Adrenal gland (tissue), 9 donors: ENCODE measurements at regions not wholly inside any gene's neighbourhood (a gene's known extent, or its start where the extent isn't known, plus 50 kb on each side); places are given as distances from the start of the nearest gene placed in this dataset.

Experiments
- DNase-seq, 7 donors: peaks; one replicate each; pipeline ENCODE4 v3.0.0-alpha.2; 2019 to 2020
- H3K27ac ChIP-seq, 5 donors: fragments of 200-600 bp; sonication (generic) in 4 of 5; 1 replicate in 3 of 5; 2 replicates in 2 of 5; pipeline versions ENCODE4 v1.5.1 to v1.8.0; 2016 to 2020; ENCODE audit warnings: mild to moderate bottlenecking in 1 of 5
- H3K27me3 ChIP-seq: fragments of 200-600 bp; 2 replicates; pipeline ENCODE4 v1.8.0; 2021
- H3K36me3 ChIP-seq, 2 donors: fragments of 200-600 bp; replicated peaks in 1 of 2; 1 replicate in 1 of 2; 2 replicates in 1 of 2; pipeline versions ENCODE4 v1.5.1 to v1.8.0; 2018 to 2022
- H3K4me1 ChIP-seq, 2 donors: fragments of 200-600 bp; replicated peaks in 1 of 2; 1 replicate in 1 of 2; 2 replicates in 1 of 2; pipeline versions ENCODE4 v1.5.1 to v1.8.0; 2018 to 2021
- H3K4me3 ChIP-seq, 4 donors: fragments of 200-600 bp; sonication (generic) in 3 of 4; one replicate each; pipeline ENCODE4 v1.5.1; 2016 to 2018
- H3K9me3 ChIP-seq, 3 donors: fragments of 200-600 bp; sonication (generic) in 1 of 3; replicated peaks in 1 of 3; 1 replicate in 2 of 3; 2 replicates in 1 of 3; pipeline versions ENCODE4 v1.5.1 to v1.8.0; 2016 to 2021
- POLR2A ChIP-seq, 2 donors: fragments of 450-650 bp; IDR thresholded peaks; one replicate each; pipeline ENCODE4 v1.6.1; 2017; ENCODE audit warnings: antibody characterized with exemption in 2 of 2, mild to moderate bottlenecking in 2 of 2, moderate library complexity in 1 of 2
- WGBS, 4 donors: extraction: QIAGEN DNeasy Blood & Tissue Kit in 2 of 4; methylation state at CpG; one replicate each; pipeline versions ENCODE4 v1.1.5 to v1.1.7; 2013 to 2017; 5-methylcytosine and 5-hydroxymethylcytosine counted together
- intact Hi-C, 2 donors: fragments of 100-400 bp; cut with DNase I; formaldehyde crosslinking; loops; one replicate each; pipeline versions ENCODE4 v1.14.1 to v1.15.0; 2022 to 2023
- TF ChIP-seq, protein P1 (sequence below), 6 experiments: fragments of 450-650 bp in 4 of 6; fragments of 200-600 bp in 2 of 6; sonication (generic) in 1 of 6; IDR thresholded peaks; 1 replicate in 5 of 6; 2 replicates in 1 of 6; pipeline versions ENCODE4 v1.5.1 to v1.8.0; 2016 to 2021; ENCODE audit warnings: antibody characterized with exemption in 6 of 6, mild to moderate bottlenecking in 2 of 6, moderate library complexity in 1 of 6
- donor health status: healthy with polysubstance abuse.
- donor health status: Bipolar disorder and iron deficiency.
- donor health status: DM: yes; HTN: yes; CAD: no.
- donor health status: DM: no; HTN: no; CAD: no.
- donor health status: DM: no; HTN: no; CAD: no.

- intact Hi-C loops = no loop called here
- H3K4me1 ChIP-seq = no peaks in the 10 kb centered on the region
- no peak overlapping the region for H3K4me3 ChIP-seq
- 73 to 89% (median 84%) methylated on average over 6 to 9 of the region's 9 CpGs for WGBS, 4 donors
- H3K36me3 ChIP-seq = no peaks in the 10 kb centered on the region
- DNase-seq = no peak
- H3K27me3 ChIP-seq = no peaks in the 10 kb centered on the region
- no peak overlapping the region for H3K27ac ChIP-seq
- TF ChIP-seq, protein P1, sequence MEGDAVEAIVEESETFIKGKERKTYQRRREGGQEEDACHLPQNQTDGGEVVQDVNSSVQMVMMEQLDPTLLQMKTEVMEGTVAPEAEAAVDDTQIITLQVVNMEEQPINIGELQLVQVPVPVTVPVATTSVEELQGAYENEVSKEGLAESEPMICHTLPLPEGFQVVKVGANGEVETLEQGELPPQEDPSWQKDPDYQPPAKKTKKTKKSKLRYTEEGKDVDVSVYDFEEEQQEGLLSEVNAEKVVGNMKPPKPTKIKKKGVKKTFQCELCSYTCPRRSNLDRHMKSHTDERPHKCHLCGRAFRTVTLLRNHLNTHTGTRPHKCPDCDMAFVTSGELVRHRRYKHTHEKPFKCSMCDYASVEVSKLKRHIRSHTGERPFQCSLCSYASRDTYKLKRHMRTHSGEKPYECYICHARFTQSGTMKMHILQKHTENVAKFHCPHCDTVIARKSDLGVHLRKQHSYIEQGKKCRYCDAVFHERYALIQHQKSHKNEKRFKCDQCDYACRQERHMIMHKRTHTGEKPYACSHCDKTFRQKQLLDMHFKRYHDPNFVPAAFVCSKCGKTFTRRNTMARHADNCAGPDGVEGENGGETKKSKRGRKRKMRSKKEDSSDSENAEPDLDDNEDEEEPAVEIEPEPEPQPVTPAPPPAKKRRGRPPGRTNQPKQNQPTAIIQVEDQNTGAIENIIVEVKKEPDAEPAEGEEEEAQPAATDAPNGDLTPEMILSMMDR (IDR thresholded peaks at IDR 0.05) = no peak
- TF ChIP-seq POLR2A (IDR thresholded peaks at IDR 0.05) = no peak
- peaks cover 0 to 6% (median 0%) of the 10 kb centered on the region in 3 donors for H3K9me3 ChIP-seq
Measured at GRCh38 chr10:124212702-124213101, 119.3 kb upstream of the CHST15 start.

- WGBS, 4 donors = 74 to 84% (median 82%) methylated on average over 8 of the region's 8 CpGs
- Histone ChIP-seq H3K27ac (no peak overlapping the region), H3K9me3 (peaks cover 0 to 6% (median 0%) of the 10 kb centered on the region in 3 donors), H3K27me3 (no peaks in the 10 kb centered on the region), H3K4me1 (no peaks in the 10 kb centered on the region), H3K4me3 (no peak overlapping the region), H3K36me3 (no peaks in the 10 kb centered on the region)
- DNase-seq = no peak
- intact Hi-C loops = no loop called here
- TF ChIP-seq, protein P1 (IDR thresholded peaks at IDR 0.05) = no peak
- no peak for TF ChIP-seq POLR2A (IDR thresholded peaks at IDR 0.05)
Measured at GRCh38 chr10:124211921-124212320, 118.5 kb upstream of the CHST15 start.

- no peaks in the 10 kb centered on the region for H3K36me3 ChIP-seq
- H3K27ac ChIP-seq = no peak overlapping the region
- H3K9me3 ChIP-seq = peaks cover 0 to 6% (median 0%) of the 10 kb centered on the region in 3 donors
- H3K4me1 ChIP-seq = no peaks in the 10 kb centered on the region
- 71 to 82% (median 76%) methylated on average over 1 of the region's 1 CpG for WGBS, 4 donors
- TF ChIP-seq, protein P1 (IDR thresholded peaks at IDR 0.05) = no peak
- no peak for TF ChIP-seq POLR2A (IDR thresholded peaks at IDR 0.05)
- intact Hi-C loops = no loop called here
- no peak overlapping the region for H3K4me3 ChIP-seq
- no peaks in the 10 kb centered on the region for H3K27me3 ChIP-seq
- no peak for DNase-seq
Measured at GRCh38 chr10:124210263-124210662, 116.9 kb upstream of the CHST15 start.

GRCh38 chr10:124207391-124207790 lies 114.0 kb upstream of the CHST15 start:
- intact Hi-C loops = no loop called here
- H3K27ac ChIP-seq = no peak overlapping the region
- no peak overlapping the region for H3K4me3 ChIP-seq
- H3K36me3 ChIP-seq = no peaks in the 10 kb centered on the region
- no peaks in the 10 kb centered on the region for H3K4me1 ChIP-seq
- H3K9me3 ChIP-seq = peaks cover 0 to 6% (median 0%) of the 10 kb centered on the region in 3 donors
- H3K27me3 ChIP-seq = no peaks in the 10 kb centered on the region
- 74 to 85% (median 79%) methylated on average over 5 of the region's 5 CpGs for WGBS, 4 donors
- no peak for DNase-seq
- TF ChIP-seq, protein P1 (IDR thresholded peaks at IDR 0.05) = no peak
- no peak for TF ChIP-seq POLR2A (IDR thresholded peaks at IDR 0.05)
